Ishikawa (cell line): ENCODE measurements at regions not wholly inside any gene's neighbourhood (a gene's known extent, or its start where the extent isn't known, plus 50 kb on each side); places are given as distances from the start of the nearest gene placed in this dataset.

Experiments
- CEBPB ChIP-seq: IDR thresholded peaks from 2 replicates; pipeline ENCODE4 v1.6.1; 2012
- CREB1 ChIP-seq: IDR thresholded peaks from 2 replicates; pipeline ENCODE4 v1.6.1; 2012; ENCODE audit warnings: low read depth
- EGR1 ChIP-seq: IDR thresholded peaks from 2 replicates; pipeline ENCODE4 v1.6.1; 2012
- FOXM1 ChIP-seq: IDR thresholded peaks from 2 replicates; pipeline ENCODE4 v1.6.1; 2012; ENCODE audit warnings: low read depth, borderline replicate concordance
- NFIC ChIP-seq: IDR thresholded peaks from 2 replicates; pipeline ENCODE4 v1.6.1; 2012
- RAD21 ChIP-seq: IDR thresholded peaks from 2 replicates; pipeline ENCODE4 v1.6.1; 2012; ENCODE audit warnings: low read depth
- REST ChIP-seq: IDR thresholded peaks from 2 replicates; pipeline ENCODE4 v1.6.1; 2012; ENCODE audit warnings: low read depth, mild to moderate bottlenecking
- TAF1 ChIP-seq: IDR thresholded peaks from 2 replicates; pipeline ENCODE4 v1.6.1; 2012; ENCODE audit warnings: low read depth, mild to moderate bottlenecking
- TCF12 ChIP-seq: IDR thresholded peaks from 2 replicates; pipeline ENCODE4 v1.6.1; 2012; ENCODE audit warnings: low read depth
- TEAD4 ChIP-seq: IDR thresholded peaks from 2 replicates; pipeline ENCODE4 v1.6.1; 2012
- USF1 ChIP-seq: IDR thresholded peaks from 2 replicates; pipeline ENCODE4 v1.6.1; 2012
- YY1 ChIP-seq: IDR thresholded peaks from 2 replicates; pipeline ENCODE4 v1.6.1; 2012; ENCODE audit warnings: low read depth
- ZBTB7A ChIP-seq: IDR thresholded peaks from 2 replicates; pipeline ENCODE4 v1.6.1; 2012; ENCODE audit warnings: low read depth
- TF ChIP-seq, protein P1 (sequence below): IDR thresholded peaks from 2 replicates; pipeline ENCODE4 v1.6.1; 2012

DNA sequence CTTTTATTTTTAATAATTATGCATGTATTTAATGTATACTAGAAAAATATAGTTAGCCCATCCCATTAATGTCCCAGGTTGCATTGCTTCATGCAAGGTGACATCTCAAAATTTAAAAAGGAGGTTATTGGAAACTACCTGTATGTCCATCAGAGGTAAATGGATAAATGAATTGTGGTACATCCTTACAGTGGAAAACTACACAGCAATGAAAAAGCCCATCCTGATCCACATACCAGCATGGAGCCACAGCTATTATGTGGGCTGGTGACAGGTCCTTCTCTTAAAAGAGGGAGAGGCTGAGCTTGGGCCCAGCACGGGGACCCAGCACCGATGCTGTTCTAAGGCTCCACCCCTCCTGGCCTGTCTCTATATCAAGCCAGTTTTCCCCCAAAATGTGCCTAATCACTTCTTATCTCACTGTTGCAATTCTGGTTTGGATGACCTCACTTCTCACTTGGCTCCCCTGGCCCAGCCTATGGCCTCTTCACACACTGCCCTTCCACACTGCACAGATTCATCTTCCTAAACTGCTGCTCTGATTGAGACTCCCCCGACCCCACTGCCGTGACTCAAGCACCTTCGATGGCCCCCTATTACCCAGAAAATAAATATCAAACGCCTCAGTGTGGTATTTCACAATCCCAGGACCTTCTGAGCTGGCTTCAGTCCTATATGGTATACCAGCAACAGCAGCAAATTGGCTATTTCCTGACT, 97.1 kb upstream of the NCOR2 start:
- TF ChIP-seq CREB1 (no peak), FOXM1 (no peak), RAD21 (no peak), NFIC (no peak), CEBPB (no peak), TCF12 (no peak), TAF1 (no peak), EGR1 (no peak), REST (no peak), ZBTB7A (no peak), YY1 (no peak), USF1 (no peak), TEAD4 (no peak)
- TF ChIP-seq, protein P1, sequence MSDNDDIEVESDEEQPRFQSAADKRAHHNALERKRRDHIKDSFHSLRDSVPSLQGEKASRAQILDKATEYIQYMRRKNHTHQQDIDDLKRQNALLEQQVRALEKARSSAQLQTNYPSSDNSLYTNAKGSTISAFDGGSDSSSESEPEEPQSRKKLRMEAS: no peak
